GM21367 (cell line): ENCODE measurements at regions not wholly inside any gene's neighbourhood (a gene's known extent, or its start where the extent isn't known, plus 50 kb on each side); places are given as distances from the start of the nearest gene placed in this dataset.
"Not testable (repeated sequence)": the region's sequence is repeated elsewhere in the genome, so short reads cannot be mapped to it uniquely, and the experiment has no call there.

Experiments
- ATAC-seq: cut with Tn5 transposase; IDR thresholded peaks from one replicate; pipeline ENCODE4 v1.9.1; 2021; ENCODE audit not compliant: unreplicated experiment

DNA sequence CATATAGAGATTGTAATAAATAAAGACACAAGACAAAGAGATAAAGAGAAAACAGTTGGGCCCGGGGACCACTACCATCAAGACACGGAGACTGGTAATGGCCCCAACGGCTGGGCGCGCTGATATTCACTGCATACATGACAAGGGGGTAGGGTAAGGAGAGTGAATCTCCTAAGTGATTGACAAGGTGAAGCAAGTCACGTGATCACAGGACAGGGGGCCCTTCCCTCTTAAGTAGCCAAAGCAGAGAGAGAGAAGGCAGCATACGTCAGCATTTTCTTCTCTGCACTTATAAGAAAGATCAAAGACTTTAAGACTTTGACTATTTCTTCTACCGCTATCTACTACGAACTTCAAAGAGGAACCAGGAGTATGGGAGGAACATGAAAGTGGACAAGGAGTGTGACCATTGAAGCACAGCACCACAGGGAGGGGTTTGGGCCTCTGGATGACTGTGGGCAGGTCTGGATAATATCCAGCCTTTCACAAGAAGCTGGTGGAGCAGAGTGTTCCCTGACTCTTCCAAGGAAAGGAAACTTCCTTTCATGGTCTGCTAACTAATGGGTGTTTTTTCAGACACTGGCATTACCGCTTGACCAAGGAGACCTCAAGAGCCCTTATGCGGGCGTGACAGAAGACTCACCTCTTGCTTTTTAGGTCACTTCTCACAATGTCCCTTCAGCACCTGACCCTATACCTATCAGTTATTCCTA is 75.6 kb downstream of the MRPL39 start:
- not testable (repeated sequence) for ATAC-seq

DNA sequence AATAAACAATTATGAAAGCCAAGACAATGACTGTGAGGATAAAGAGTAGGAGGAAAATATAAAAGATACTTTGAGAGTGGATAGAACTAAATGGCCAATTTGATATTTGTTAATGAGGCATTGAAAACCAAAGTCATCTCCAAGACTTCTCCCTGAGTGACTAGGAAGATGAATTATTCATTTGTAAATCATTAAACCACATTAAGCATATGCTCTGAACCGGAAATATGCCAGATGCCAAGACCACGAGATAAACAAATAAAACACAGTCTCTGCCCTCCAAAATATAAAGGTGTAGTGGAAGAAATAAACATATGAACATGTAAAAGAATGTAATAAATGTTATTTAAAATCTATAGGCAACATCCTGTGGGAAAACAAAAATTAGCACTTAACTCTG is 78.8 kb downstream of the MRPL39 start:
- no peak for ATAC-seq

DNA sequence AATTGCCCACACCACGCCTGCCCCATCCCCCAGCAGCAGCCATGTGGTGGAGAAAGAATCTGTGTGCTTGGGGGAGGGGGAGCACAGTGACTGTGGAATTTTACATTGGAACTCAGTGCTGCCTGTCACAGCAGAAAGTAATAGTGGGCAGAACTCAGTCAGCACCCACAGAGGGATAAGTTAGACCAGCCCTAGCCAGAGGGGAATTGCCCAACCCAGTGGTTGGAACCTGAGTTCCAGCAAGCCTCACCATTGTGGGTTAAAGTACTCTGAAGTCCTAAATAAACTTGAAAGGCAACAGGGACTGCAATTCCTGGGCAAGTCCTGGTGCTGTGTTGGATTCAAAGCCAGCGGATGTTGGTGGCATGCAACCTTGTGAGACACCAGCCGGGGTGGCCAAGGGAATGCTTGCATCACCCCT is 88.8 kb downstream of the MRPL39 start:
- ATAC-seq = no peak

DNA sequence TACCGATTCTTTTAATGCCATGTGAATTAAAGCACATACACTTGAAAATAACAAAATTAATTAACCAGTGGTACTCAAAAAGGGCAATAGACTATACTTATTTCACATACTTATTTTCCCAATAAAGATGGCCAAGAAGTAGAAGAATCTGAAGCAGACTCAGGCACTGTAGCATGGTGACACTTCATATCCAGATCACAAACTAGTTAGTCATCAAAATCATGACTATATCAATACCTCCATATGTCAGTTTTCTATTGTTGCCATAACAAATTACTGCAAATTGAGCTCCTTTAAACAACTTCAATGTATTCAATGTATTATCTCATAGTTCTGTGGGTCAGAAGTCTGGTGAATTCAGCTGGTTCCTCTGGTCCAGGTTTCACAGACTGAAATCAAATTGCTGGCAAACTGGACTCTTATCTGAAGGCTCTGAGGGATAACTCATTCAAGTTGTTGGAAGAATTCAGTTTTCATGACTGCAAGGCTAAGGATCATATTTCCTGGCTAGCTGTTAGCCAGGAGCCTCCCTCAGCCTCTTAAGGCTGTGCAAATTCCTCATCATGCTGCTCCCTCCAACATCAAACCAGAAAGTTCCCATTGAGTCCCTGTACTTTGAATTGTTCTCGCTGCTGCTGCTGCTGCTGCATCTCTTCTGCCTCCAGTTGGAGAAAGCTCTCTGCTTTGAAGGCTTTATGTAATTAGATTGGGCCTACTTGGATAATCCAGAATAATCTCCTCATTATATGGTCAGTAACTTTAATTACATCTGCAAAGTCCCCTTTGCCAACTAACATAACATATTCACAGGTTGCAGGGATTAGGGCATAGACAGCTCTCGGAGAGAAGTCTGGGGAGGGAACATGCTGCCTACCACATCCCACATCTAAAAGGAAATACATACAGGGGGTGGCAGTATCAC is 91.5 kb downstream of the MRPL39 start:
- ATAC-seq = no peak

DNA sequence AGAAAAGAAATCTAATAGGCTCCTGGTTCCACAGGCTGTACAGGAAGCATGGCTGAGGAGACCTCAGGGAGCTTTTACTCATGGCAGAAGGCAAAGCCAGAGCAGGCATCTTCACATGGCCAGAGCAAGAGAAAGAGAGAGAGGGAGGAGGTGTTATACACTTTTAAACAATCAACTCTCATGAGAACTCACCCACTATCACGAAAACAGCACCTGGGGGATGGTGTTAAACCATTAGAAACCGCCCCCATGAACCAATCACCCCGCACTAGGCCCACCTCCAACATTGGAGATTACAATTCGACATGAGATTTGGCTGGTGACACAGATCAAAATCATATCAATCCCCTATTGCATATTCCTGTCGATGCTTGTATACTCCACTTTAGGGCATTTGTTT is 93.5 kb downstream of the MRPL39 start:
- no peak for ATAC-seq

DNA sequence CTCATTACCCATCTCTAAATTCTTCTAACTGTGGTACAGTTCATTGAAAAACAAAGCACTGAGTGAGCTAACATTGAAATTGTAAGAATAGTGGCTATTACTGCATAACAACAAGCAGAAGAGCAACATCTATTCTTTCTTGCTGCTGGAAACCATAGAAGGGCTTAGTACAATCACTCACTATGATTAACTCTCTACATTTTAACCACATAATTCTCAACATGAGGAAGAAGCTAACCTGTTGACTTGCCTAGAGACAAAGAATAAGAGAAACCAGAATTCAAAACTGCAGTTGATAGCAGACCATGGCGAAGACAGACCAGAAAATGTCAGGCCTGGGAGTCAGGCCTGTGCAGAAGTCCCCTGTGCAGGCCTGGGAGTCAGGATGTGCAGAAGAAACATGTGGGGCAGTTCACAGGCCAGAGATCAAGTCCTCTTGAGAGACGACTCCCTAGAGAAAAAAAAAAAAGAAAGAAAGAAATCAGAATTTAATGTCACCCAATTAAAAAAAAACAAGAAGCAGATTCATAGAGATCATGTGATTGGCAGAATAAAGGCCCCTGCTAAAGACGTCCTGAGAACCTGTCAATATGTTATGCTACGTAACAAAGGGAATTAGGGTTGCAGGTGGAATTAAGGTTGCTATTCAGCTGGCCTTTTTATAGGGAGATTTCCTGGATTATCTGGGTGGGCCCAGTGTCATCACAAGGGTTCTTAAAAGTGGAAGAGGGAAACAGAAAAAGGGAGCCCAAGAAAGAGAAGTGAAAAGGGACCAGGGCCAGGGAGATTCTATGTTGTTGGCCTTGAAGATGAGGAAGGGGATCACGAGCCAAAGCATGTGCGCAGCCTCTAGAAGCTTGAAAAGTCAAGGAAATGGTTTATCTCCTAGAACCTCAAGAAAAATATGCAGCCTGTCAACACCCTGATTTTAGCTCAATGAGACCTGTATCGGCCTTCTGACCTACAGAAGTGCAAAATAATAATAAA is 94.9 kb downstream of the MRPL39 start:
- no peak for ATAC-seq

DNA sequence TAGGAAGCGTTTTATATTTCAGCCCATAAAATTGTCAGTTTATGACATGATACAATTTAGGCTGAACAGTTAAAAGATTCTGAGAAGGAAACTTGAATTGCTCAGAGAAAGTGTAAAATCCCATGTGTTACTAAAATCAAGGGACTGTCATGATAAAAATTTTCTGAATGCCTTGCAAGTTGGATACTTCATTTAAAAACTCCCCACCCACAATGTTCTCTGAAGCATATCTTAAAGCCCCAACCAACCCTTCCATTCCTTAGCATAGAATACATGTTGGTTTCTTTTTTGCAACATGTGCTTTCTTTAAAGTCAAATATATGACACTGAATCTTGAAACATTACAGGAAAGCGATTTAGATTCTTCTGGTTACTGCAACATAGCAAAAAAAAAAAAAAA is 97.4 kb downstream of the MRPL39 start:
- ATAC-seq = peak; percentile 43

DNA sequence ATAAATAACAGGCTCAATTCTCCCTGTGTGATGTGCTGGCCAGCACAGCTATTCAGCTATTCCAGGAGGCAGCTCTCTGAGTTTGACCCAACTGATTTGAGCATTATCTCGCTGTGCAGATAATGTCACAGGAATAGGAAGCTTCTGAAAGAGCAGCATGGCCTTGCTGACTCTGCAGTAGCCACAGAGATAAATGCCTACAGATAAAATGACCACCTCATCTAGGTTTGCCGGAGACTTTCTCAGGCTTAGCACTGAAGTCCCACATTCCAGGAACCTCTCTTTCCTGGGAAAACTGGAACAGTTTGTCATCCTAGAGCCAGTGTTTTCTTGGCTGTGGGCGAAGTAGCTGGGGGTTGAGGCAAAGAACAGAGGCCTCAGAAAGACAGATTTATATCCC is 98.9 kb downstream of the MRPL39 start:
- no peak for ATAC-seq

DNA sequence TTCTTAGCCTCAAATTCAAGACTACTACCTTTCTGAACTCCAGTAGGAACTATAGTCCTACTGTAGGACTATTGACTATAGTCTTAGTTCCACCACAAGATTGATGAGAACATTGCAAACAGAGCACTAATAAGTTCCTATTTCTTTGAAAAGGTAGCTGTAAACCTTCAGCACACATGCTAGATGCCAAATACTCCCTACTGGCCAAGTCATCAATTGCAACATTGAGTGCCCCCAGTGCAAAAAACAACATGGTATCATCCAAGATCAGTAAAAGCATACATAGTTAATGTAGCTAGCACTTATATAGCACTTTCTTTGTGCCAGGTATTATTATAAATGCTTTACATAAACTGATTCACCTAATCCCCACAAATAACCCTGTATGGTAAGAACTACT is 99.8 kb downstream of the MRPL39 start:
- ATAC-seq = peak; percentile 50

DNA sequence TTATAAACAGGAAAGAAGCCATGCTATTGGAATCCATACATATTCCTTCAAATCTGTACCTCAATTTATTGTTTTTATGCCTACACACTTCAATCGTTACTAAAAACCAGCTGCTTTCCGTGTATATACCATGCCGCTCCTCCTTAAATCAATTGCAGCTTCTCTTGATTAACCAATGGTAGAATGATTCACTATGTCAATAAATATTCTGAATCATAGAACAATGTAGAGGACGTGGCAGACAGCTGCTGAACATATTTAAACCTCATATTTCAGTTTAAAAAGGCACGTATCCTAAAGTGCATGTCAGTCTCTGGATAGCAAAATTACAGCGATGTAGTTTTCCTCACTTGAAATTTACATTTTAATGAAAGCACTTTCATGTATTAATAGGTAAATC is 100.4 kb downstream of the MRPL39 start:
- no peak for ATAC-seq

DNA sequence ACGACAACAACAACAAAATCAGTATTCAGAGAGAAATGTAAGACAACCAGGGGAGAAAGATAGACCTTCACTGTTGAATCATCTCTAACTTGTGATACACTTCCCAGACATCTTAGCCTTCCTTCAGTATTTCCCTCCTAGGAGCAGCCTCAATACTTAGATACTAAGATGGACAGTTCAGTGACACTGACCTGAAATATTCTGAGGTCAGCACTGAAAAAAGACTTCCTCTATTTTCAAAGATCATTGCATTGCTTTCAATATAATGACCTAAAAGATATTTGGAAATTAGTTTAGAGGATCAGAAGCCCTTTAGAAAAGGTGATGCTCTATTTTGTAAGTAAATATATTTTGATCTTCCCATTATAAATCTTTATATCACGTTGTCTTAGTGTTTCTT is 101.0 kb downstream of the MRPL39 start:
- no peak for ATAC-seq

DNA sequence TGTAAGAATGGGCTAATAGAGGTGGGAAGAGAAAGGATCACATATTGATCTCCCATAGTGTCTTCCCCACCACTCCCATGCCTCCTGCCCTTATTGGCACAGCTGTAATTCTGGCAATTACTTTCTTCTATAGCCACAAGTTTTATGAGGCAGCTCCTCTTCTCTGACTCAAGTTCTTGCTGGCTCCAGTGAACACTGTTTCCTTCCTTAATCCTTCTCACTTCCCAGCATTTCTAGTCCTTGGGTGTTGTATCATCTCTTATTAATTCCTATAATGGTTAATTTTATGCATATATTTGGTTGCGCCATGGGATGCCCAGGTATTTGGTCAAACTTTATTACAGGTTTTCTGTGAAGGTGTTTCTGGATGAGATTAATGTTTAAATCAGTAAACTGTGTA is 103.3 kb downstream of the MRPL39 start:
- ATAC-seq = no peak

DNA sequence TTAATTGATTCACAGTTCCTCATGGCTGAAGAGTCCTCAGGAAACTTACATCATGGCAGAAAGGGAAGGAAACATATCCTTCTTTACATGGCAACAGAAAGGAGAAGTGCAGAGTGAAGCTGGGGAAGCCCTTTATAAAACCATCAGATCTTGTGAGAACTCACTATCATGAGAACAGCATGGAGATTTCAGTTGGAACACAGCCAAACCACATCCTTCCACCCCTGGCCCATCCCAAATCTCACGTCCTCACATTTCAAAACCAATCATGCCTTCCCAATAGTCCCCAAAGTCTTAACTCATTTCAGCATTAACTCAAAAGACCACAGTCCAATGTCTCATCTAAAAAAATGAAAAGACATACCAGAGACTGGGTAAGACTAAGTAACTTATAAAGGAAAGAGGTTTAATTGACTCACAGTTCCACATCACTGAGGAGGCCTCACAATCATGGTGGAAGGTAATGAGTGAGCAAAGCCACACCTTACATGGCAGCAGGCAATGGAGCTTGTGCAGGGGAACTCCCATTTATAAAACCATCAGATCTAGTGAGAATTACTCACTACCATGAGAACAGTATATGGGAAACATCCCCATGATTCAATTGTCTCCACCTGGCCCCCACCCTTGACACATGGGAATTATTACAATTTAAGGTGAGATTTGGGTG is 105.2 kb downstream of the MRPL39 start:
- peak; percentile 36 for ATAC-seq

DNA sequence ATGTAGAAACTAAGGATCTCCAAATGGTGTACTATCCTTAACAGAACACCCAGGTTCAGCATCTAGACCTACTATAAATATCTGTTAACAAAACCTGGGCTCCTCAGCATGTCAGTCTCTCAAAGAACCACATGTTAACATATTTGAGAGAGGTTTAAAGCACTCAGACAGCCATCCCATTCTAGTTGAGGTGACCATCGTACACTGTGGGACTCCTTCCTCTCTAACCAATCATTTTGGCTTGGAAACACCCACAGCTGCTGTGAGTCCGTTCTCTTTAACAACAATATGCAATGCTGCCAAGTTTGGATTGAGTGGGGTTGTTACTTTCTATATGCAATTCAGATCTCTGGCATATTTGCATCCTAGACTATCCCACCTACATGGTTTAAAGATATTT is 105.8 kb downstream of the MRPL39 start:
- ATAC-seq = peak; percentile 13

DNA sequence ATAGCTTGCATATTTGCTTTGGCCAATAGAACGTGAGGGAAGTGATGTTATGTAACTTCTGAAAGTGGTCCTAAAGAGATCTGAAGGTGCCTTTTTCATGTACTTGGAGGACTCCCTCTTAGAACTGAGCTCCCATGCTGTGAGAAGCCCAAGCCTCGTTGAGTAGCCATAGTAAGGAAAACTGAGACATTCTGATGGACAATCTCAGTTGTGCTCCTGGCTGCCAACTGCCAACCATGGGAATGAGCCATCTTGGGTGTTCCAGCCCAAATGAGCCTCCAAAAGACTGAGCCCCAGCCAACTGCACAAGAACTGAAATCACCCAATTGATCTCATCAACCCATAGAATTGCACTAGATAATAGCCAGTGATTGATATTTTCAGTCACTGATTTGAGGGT is 106.7 kb downstream of the MRPL39 start:
- ATAC-seq = no peak

DNA sequence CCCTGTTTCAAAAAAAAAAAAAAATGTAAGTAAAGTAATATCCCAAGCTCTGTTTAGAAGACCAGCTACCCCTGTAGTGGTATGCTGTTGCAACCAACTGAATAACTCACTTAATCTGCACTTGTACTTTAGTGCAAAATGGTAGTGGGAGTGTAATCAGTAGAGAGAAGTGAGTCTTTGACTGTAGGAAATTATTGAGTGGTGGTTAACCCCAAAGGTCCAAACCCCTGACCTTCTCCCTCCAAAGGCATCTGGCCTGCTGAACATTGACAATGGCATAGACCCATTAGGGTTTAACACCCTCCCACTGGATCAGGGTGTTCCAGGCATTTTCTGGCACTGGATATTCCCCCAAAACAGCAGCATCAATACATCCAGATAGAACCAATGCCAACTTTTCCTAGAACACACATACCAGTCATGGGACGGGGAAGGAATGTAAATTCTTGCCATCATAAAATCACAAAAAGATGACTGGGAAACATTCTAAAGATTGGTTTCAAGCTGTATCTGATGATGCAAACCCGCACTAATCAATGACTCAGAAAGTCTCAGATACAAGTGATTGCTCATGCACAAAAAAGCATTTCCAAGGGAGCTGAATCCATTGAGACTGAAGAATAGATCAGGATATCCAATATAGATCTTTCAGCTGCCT is 110.3 kb downstream of the MRPL39 start:
- no peak for ATAC-seq

DNA sequence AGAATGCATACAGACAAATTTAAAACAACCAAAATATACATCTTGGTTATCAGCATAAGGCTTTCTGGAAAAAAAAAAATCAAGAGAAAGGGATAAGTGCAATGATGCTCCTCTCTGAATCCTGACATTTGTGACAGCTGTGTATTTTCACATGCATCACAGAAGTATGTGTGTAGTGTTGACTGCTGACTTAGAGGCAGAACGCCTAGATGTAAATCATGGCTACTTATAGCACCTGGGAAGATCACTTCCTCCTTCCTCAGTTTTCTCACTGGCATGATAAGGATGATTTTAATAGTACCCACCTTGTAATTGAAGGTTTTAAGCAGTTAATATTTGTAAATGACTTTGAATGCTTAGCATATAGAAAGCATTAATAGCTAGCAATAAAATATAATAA is 112.5 kb downstream of the MRPL39 start:
- peak; percentile 43 for ATAC-seq

DNA sequence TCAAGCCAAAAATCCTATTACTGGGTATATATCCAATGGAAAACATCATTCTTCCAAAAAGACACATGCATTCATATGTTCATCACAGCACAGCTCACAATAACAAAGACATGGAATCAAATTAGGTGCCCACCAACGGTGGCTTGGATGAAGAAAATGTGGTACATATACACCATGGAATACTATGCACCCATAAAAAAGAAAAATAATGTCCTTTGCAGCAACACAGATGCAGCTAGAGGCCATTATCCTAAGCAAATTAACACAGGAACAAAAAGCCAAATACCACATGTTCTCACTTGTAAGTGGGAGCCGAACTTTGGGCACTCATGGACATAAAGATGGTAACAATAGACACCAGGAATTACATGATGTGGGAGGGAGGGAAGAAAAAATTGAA is 113.6 kb downstream of the MRPL39 start:
- ATAC-seq = no peak

DNA sequence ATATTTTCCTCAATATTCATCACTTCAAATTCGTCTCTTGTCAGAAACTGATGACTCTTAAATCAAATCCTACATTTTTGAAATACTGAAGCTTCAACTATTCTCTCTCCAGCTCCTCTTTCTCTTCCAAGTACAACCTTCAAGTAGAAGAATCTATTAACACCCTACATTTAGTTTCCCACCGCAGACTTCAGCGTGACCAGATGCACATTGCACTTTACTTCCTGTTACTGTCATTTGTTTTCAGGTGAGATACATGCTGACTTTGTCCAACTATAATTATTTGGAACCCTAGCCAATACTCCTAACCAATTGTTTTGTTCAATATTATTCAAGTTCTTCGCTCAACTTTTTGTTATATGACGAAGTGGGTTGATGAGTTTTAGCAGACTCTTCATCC is 116.0 kb downstream of the MRPL39 start:
- no peak for ATAC-seq

DNA sequence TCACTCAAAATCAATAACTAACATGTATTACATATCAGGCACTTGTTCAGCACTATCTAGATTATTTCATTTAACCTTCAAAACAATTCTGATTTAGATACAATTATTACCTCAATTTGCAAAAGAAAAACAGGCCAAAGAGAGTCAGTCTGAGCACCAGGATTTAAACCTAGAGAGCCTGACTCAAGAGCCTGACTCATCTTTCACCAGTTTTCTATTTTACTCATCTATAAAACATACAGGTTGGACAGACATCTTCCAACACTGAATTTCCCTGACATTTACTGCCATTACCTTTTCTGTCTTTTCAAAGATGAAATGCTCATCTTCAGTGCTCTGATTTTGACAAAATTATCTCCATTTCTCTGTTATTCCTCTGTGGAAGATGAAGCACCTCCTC is 116.5 kb downstream of the MRPL39 start:
- ATAC-seq = no peak
